ENCODE measurements at regions not wholly inside any gene's neighbourhood (a gene's known extent, or its start where the extent isn't known, plus 50 kb on each side); places are given as distances from the start of the nearest gene placed in this dataset.

- TF ChIP-seq CTCF (IDR thresholded peaks at IDR 0.05) (no peak), POLR2A (IDR thresholded peaks at IDR 0.05) (no peak)
These were observed 992.6 kb downstream of the NLGN4X start for GRCh38 chrX:5236096-5236495.

Measured in lower leg skin (tissue), 3 donors.